Neural cell (in vitro differentiated cells): ENCODE measurements at regions not wholly inside any gene's neighbourhood (a gene's known extent, or its start where the extent isn't known, plus 50 kb on each side); places are given as distances from the start of the nearest gene placed in this dataset.

Experiments used
- H2AFZ ChIP-seq: fragments of 200-600, 300-800 bp; sonication (generic), shearing (Covaris generic); 2 replicates; pipeline ENCODE4 v1.6.0; 2014; ENCODE audit warnings: low read depth, mild to moderate bottlenecking, antibody characterized with exemption, low read length, moderate library complexity
- H3F3A ChIP-seq: fragments of 200-600 bp; shearing (Covaris generic); 2 replicates; pipeline ENCODE4 v1.6.1; 2016; ENCODE audit warnings: mild to moderate bottlenecking, moderate library complexity, mixed read lengths, antibody characterized with exemption, low read length; ENCODE audit not compliant: insufficient read depth, poor library complexity, severe bottlenecking
- H3K27ac ChIP-seq: fragments of 200-600, 300-800 bp; sonication (generic), shearing (Covaris generic); 2 replicates; pipeline ENCODE4 v1.5.1; 2014; ENCODE audit warnings: mild to moderate bottlenecking, low read length, moderate library complexity
- H3K27me3 ChIP-seq: fragments of 300-800, 200-600 bp; sonication (generic), shearing (Covaris generic); 2 replicates; pipeline ENCODE4 v1.6.0; 2014; ENCODE audit warnings: mild to moderate bottlenecking, low read depth, low read length, moderate library complexity; ENCODE audit not compliant: insufficient read depth
- H3K36me3 ChIP-seq: fragments of 300-800, 200-600 bp; sonication (generic), shearing (Covaris generic); 2 replicates; pipeline ENCODE4 v1.5.1; 2014; ENCODE audit warnings: mild to moderate bottlenecking, antibody characterized with exemption, low read length, moderate library complexity; ENCODE audit not compliant: insufficient read depth
- H3K4me2 ChIP-seq: fragments of 300-800, 200-600 bp; sonication (generic), shearing (Covaris generic); 2 replicates; pipeline ENCODE4 v1.6.0; 2014; ENCODE audit warnings: mild to moderate bottlenecking, low read length
- H3K4me3 ChIP-seq: fragments of 300-800, 200-600 bp; sonication (generic), shearing (Covaris generic); 2 replicates; pipeline ENCODE4 v1.5.1; 2014; ENCODE audit warnings: mild to moderate bottlenecking, low read length, moderate library complexity
- H3K79me2 ChIP-seq: fragments of 200-600 bp; shearing (Covaris generic); replicated peaks from 2 replicates; pipeline ENCODE4 v1.6.0; 2014; ENCODE audit warnings: mild to moderate bottlenecking, low read length, moderate library complexity; ENCODE audit not compliant: insufficient read depth
- H3K9ac ChIP-seq: fragments of 300-800, 200-600 bp; sonication (generic), shearing (Covaris generic); 2 replicates; pipeline ENCODE4 v1.6.1; 2016; ENCODE audit warnings: mild to moderate bottlenecking, low read length, mixed read lengths
- H3K9me2 ChIP-seq: fragments of 200-600 bp; shearing (Covaris generic); 2 replicates; pipeline ENCODE4 v1.6.1; 2016; ENCODE audit warnings: mild to moderate bottlenecking, low read length, mixed read lengths; ENCODE audit not compliant: insufficient read depth
- H3K9me3 ChIP-seq: fragments of 200-600, 300-800 bp; sonication (generic), shearing (Covaris generic); 2 replicates; pipeline ENCODE4 v1.6.1; 2016; ENCODE audit warnings: mild to moderate bottlenecking, mixed run types, low read length, moderate library complexity, mixed read lengths
- H4K20me1 ChIP-seq: fragments of 200-600 bp; shearing (Covaris generic); 2 replicates; pipeline ENCODE4 v1.6.1; 2016; ENCODE audit warnings: mild to moderate bottlenecking, mixed run types; ENCODE audit not compliant: insufficient read depth
- EP300 ChIP-seq: fragments of 450-650 bp; conservative IDR thresholded peaks from 2 replicates; pipeline ENCODE4 v1.6.1; 2014; ENCODE audit warnings: antibody characterized with exemption, mild to moderate bottlenecking, moderate library complexity; ENCODE audit not compliant: poor library complexity, severe bottlenecking
- EZH2 ChIP-seq: fragments of 200-600, 300-800 bp; shearing (Covaris generic), sonication (generic); IDR thresholded peaks from 2 replicates; pipeline ENCODE4 v1.6.1; 2014; ENCODE audit warnings: antibody characterized with exemption, low read length, borderline replicate concordance, mild to moderate bottlenecking; ENCODE audit not compliant: insufficient read depth, poor library complexity, severe bottlenecking
- MXI1 ChIP-seq: fragments of 450-650 bp; conservative IDR thresholded peaks from 2 replicates; pipeline ENCODE4 v1.6.1; 2014; ENCODE audit warnings: antibody characterized with exemption, mild to moderate bottlenecking; ENCODE audit not compliant: poor library complexity, severe bottlenecking
- POLR2AphosphoS5 ChIP-seq: IDR thresholded peaks from 2 replicates; pipeline ENCODE4 v1.6.1; 2012
- RAD21 ChIP-seq: fragments of 450-650 bp; conservative IDR thresholded peaks from 2 replicates; pipeline ENCODE4 v1.6.1; 2014; ENCODE audit warnings: antibody characterized with exemption, mild to moderate bottlenecking, moderate library complexity
- SMC3 ChIP-seq: fragments of 450-650 bp; conservative IDR thresholded peaks from 2 replicates; pipeline ENCODE4 v1.6.1; 2014; ENCODE audit warnings: antibody characterized with exemption, mild to moderate bottlenecking, moderate library complexity; ENCODE audit not compliant: poor library complexity
- TAF1 ChIP-seq: IDR thresholded peaks from 2 replicates; pipeline ENCODE4 v1.6.1; 2012; ENCODE audit warnings: low read depth
- TF ChIP-seq, protein P1 (sequence below): fragments of 450-650 bp; IDR thresholded peaks from 2 replicates; pipeline ENCODE4 v1.5.1; 2014; ENCODE audit warnings: antibody characterized with exemption, mild to moderate bottlenecking, moderate library complexity; ENCODE audit not compliant: poor library complexity, severe bottlenecking
- TF ChIP-seq, protein P2 (sequence below): IDR thresholded peaks from 2 replicates; pipeline ENCODE4 v1.6.1; 2012; ENCODE audit warnings: borderline replicate concordance

DNA sequence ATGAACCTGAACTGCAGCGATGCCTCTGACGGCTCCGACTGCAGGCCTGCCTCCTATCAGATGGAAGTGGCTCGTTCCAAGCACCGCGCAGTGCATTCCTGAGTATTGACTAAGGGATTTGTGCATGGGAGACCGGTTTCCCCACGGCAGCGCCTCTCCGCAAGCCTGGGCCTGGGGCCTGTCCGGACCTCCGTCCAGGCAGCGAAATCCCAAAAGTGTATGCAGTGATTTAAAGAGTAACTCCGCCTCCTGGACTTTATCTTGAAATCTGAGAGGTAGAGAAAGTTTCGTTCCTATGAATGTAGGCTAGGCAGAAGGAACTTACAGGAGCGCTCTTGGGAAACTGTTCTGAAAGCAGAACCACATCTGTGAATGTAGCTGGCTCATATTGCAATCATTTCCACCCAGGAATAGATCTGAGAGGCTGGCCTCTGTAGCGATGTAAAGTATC lies 106.2 kb upstream of the CELF2 start:
- Histone ChIP-seq H3K27me3 (no peaks in the 10 kb centered on the region), H3K27ac (no peak overlapping the region), H3K4me3 (no peak overlapping the region)

DNA sequence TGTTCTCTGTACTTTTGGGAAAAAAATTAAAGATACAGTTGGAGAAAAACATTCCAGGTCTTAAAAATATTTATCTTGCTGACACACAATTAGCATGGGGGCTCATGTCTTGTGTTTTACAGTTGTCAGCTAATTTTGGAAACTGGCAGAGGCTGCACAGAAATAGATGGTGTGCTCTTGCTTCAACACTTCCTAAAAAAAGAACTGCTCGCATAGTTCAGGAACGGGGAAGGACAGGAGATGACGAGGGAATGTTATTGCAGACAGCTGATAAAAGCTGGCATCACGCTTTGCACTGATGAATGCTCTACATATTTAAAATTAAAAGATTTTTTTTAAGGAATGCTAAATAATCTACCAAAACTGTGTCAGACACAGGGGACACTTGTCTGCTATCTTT lies 103.5 kb upstream of the CELF2 start:
- Histone ChIP-seq H3K9me3 (no peaks in the 10 kb centered on the region), H3F3A (no peaks in the 10 kb centered on the region), H3K9me2 (no peaks in the 10 kb centered on the region), H4K20me1 (no peaks in the 10 kb centered on the region), H3K4me2 (no peak overlapping the region), H3K27me3 (no peaks in the 10 kb centered on the region), H3K79me2 (no peaks in the 10 kb centered on the region), H2AFZ (no peak overlapping the region), H3K36me3 (no peaks in the 10 kb centered on the region), H3K4me3 (no peak overlapping the region), H3K9ac (no peak overlapping the region), H3K27ac (no peak overlapping the region)
- TF ChIP-seq TAF1, result no peak
- TF ChIP-seq POLR2AphosphoS5, result no peak
- no peak for TF ChIP-seq EP300
- TF ChIP-seq, protein P1, sequence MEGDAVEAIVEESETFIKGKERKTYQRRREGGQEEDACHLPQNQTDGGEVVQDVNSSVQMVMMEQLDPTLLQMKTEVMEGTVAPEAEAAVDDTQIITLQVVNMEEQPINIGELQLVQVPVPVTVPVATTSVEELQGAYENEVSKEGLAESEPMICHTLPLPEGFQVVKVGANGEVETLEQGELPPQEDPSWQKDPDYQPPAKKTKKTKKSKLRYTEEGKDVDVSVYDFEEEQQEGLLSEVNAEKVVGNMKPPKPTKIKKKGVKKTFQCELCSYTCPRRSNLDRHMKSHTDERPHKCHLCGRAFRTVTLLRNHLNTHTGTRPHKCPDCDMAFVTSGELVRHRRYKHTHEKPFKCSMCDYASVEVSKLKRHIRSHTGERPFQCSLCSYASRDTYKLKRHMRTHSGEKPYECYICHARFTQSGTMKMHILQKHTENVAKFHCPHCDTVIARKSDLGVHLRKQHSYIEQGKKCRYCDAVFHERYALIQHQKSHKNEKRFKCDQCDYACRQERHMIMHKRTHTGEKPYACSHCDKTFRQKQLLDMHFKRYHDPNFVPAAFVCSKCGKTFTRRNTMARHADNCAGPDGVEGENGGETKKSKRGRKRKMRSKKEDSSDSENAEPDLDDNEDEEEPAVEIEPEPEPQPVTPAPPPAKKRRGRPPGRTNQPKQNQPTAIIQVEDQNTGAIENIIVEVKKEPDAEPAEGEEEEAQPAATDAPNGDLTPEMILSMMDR, result no peak
- no peak for TF ChIP-seq SMC3
- TF ChIP-seq MXI1, result no peak
- TF ChIP-seq, protein P2, sequence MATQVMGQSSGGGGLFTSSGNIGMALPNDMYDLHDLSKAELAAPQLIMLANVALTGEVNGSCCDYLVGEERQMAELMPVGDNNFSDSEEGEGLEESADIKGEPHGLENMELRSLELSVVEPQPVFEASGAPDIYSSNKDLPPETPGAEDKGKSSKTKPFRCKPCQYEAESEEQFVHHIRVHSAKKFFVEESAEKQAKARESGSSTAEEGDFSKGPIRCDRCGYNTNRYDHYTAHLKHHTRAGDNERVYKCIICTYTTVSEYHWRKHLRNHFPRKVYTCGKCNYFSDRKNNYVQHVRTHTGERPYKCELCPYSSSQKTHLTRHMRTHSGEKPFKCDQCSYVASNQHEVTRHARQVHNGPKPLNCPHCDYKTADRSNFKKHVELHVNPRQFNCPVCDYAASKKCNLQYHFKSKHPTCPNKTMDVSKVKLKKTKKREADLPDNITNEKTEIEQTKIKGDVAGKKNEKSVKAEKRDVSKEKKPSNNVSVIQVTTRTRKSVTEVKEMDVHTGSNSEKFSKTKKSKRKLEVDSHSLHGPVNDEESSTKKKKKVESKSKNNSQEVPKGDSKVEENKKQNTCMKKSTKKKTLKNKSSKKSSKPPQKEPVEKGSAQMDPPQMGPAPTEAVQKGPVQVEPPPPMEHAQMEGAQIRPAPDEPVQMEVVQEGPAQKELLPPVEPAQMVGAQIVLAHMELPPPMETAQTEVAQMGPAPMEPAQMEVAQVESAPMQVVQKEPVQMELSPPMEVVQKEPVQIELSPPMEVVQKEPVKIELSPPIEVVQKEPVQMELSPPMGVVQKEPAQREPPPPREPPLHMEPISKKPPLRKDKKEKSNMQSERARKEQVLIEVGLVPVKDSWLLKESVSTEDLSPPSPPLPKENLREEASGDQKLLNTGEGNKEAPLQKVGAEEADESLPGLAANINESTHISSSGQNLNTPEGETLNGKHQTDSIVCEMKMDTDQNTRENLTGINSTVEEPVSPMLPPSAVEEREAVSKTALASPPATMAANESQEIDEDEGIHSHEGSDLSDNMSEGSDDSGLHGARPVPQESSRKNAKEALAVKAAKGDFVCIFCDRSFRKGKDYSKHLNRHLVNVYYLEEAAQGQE, result no peak
- no peak for TF ChIP-seq EZH2
- no peak for TF ChIP-seq RAD21

More for the DNA sequence above, 106.2 kb upstream of the CELF2 start:
- Histone ChIP-seq H2AFZ (no peak overlapping the region), H3K79me2 (no peaks in the 10 kb centered on the region), H3K9me2 (no peaks in the 10 kb centered on the region), H3K9ac (no peak overlapping the region), H3K36me3 (no peaks in the 10 kb centered on the region), H3K4me2 (no peak overlapping the region), H3K9me3 (no peaks in the 10 kb centered on the region), H4K20me1 (no peaks in the 10 kb centered on the region), H3F3A (no peaks in the 10 kb centered on the region)
- no peak for TF ChIP-seq EZH2
- no peak for TF ChIP-seq SMC3
- TF ChIP-seq RAD21, result no peak
- TF ChIP-seq, protein P2, result no peak
- no peak for TF ChIP-seq MXI1
- no peak for TF ChIP-seq TAF1
- TF ChIP-seq, protein P1, result no peak
- TF ChIP-seq POLR2AphosphoS5, result no peak
